GM12878 (cell line): ENCODE measurements at regions not wholly inside any gene's neighbourhood (a gene's known extent, or its start where the extent isn't known, plus 50 kb on each side); places are given as distances from the start of the nearest gene placed in this dataset.

Source experiments
- ASH2L ChIP-seq: fragments of 300-600, 200-600 bp; sonication (generic); IDR thresholded peaks from 2 replicates; pipeline ENCODE4 v1.6.1; 2017; ENCODE audit warnings: low read depth, mild to moderate bottlenecking, borderline replicate concordance
- CHD2 ChIP-seq: IDR thresholded peaks from 2 replicates; pipeline ENCODE4 v1.6.1; 2011; ENCODE audit warnings: low read depth, low read length, improper control_type of control experiment, borderline replicate concordance
- CTCF ChIP-seq, 3 experiments: IDR thresholded peaks in 2 of 3; conservative IDR thresholded peaks in 1 of 3; 2 replicates each; pipeline ENCODE4 v1.5.1; 2011; ENCODE audit warnings: low read depth in 3 of 3, low read length in 3 of 3, mild to moderate bottlenecking in 3 of 3, control low read depth in 2 of 3, moderate library complexity in 2 of 3, inconsistent platforms in 1 of 3, mixed read lengths in 1 of 3; ENCODE audit not compliant: control insufficient read depth in 2 of 3, insufficient read depth in 1 of 3; ENCODE audit errors: extremely low read depth in 1 of 3
- CUX1 ChIP-seq: IDR thresholded peaks from 2 replicates; pipeline ENCODE4 v1.6.1; 2012; ENCODE audit warnings: improper control_type of control experiment, low read depth, low read length; ENCODE audit not compliant: insufficient replicate concordance
- DPF2 ChIP-seq: fragments of 450-650 bp; IDR thresholded peaks from 2 replicates; pipeline ENCODE4 v1.6.1; 2017; ENCODE audit warnings: mild to moderate bottlenecking
- HDAC2 ChIP-seq: fragments of 200-600 bp; sonication (generic); IDR thresholded peaks from 2 replicates; pipeline ENCODE4 v1.6.1; 2017
- KAT2A ChIP-seq: conservative IDR thresholded peaks from 2 replicates; pipeline ENCODE4 v1.6.1; 2011; ENCODE audit warnings: low read depth, low read length; ENCODE audit not compliant: control insufficient read depth
- POLR2A ChIP-seq: IDR thresholded peaks from 2 replicates; pipeline ENCODE4 v1.6.1; 2011; ENCODE audit warnings: low read depth, mild to moderate bottlenecking, low read length
- RB1 ChIP-seq: fragments of 450-650 bp; formaldehyde crosslinking; IDR thresholded peaks from 2 replicates; pipeline ENCODE4 v1.6.1; 2017; ENCODE audit warnings: mild to moderate bottlenecking, borderline replicate concordance
- RELB ChIP-seq: fragments of 450-650 bp; IDR thresholded peaks from 2 replicates; pipeline ENCODE4 v1.6.1; 2017; ENCODE audit warnings: low read depth, mild to moderate bottlenecking, moderate library complexity
- SMAD5 ChIP-seq: IDR thresholded peaks from 2 replicates; pipeline ENCODE4 v1.6.1; 2016; ENCODE audit warnings: antibody characterized with exemption, low read depth
- SP1 ChIP-seq: IDR thresholded peaks from one replicate; pipeline ENCODE4 v1.6.1; 2011; ENCODE audit warnings: low read depth, low read length
- SPI1 ChIP-seq: IDR thresholded peaks from 2 replicates; pipeline ENCODE4 v1.6.1; 2011; ENCODE audit warnings: low read depth, mild to moderate bottlenecking, low read length, moderate library complexity, borderline replicate concordance; ENCODE audit not compliant: insufficient read depth
- TBL1XR1 ChIP-seq: IDR thresholded peaks from 2 replicates; pipeline ENCODE4 v1.6.1; 2012; ENCODE audit warnings: low read depth, low read length, improper control_type of control experiment

GRCh38 chr9:105027084-105027483, 99.1 kb upstream of the ABCA1 start:
- TF ChIP-seq RELB: no peak
- TF ChIP-seq SPI1: no peak
- no peak for TF ChIP-seq SMAD5
- no peak for TF ChIP-seq HDAC2
- no peak for TF ChIP-seq TBL1XR1
- TF ChIP-seq ASH2L: no peak
- no peak for TF ChIP-seq CHD2
- no peak for TF ChIP-seq CTCF (IDR thresholded peaks at IDR 0.05 in 2 of 3, conservative IDR thresholded peaks at IDR 0.05 in 1 of 3; ENCODE audit: control insufficient read depth in 2 of 3, extremely low read depth in 1 of 3, insufficient read depth in 1 of 3, low read depth in 3 of 3, low read length in 3 of 3)
- TF ChIP-seq POLR2A: no peak
- TF ChIP-seq SP1: no peak
- TF ChIP-seq CUX1: no peak
- TF ChIP-seq RB1: no peak
- no peak for TF ChIP-seq DPF2
- TF ChIP-seq KAT2A: no peak
